Hepatocyte (in vitro differentiated cells): ENCODE measurements at regions not wholly inside any gene's neighbourhood (a gene's known extent, or its start where the extent isn't known, plus 50 kb on each side); places are given as distances from the start of the nearest gene placed in this dataset.

Experiments
- EZH2 ChIP-seq: fragments of 200-600 bp; sonication (generic); IDR thresholded peaks from 2 replicates; pipeline ENCODE4 v1.6.1; 2016; ENCODE audit warnings: antibody characterized with exemption, mild to moderate bottlenecking, borderline replicate concordance
- TF ChIP-seq, protein P1 (sequence below): fragments of 200-600 bp; sonication (generic); IDR thresholded peaks from 2 replicates; pipeline ENCODE4 v1.5.1; 2016; ENCODE audit warnings: antibody characterized with exemption, mild to moderate bottlenecking; ENCODE audit not compliant: poor library complexity

DNA sequence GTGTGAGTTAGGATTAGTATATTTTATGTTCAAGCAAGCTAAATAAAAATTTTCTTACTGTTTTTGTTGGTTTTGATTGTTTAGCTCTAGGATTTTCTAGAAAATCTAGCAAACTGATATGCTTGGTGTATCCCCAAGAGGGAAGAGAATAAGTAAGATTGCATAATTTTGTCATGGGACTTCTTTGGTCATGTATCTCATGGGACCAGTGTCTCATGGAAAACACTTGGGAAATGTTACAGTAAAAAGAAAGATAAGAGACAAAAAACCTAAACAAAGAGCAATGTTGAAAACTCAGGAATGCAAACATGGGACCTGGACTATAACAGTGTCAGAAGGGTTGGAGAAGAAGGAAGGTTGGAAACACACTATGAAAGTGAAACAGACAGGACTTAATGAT, 119.4 kb downstream of the TLR4 start:
- TF ChIP-seq, protein P1, sequence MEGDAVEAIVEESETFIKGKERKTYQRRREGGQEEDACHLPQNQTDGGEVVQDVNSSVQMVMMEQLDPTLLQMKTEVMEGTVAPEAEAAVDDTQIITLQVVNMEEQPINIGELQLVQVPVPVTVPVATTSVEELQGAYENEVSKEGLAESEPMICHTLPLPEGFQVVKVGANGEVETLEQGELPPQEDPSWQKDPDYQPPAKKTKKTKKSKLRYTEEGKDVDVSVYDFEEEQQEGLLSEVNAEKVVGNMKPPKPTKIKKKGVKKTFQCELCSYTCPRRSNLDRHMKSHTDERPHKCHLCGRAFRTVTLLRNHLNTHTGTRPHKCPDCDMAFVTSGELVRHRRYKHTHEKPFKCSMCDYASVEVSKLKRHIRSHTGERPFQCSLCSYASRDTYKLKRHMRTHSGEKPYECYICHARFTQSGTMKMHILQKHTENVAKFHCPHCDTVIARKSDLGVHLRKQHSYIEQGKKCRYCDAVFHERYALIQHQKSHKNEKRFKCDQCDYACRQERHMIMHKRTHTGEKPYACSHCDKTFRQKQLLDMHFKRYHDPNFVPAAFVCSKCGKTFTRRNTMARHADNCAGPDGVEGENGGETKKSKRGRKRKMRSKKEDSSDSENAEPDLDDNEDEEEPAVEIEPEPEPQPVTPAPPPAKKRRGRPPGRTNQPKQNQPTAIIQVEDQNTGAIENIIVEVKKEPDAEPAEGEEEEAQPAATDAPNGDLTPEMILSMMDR, result no peak
- no peak for TF ChIP-seq EZH2
